Left lung (tissue), 4 donors: ENCODE measurements at regions not wholly inside any gene's neighbourhood (a gene's known extent, or its start where the extent isn't known, plus 50 kb on each side); places are given as distances from the start of the nearest gene placed in this dataset.

Source experiments
- ATAC-seq: fragments of 200-7000 bp; cut with Tn5 transposase; one replicate; pipeline ENCODE4 v1.9.1; 2020; ENCODE audit warnings: moderate library complexity
- DNase-seq, 4 donors: peaks; one replicate each; pipeline ENCODE4 v3.0.0-alpha.2; 2013 to 2020
- H3K27ac ChIP-seq, 2 donors: fragments of 200-600 bp; sonication (generic) in 1 of 2; one replicate each; pipeline versions ENCODE4 v1.5.0 to v1.8.0; 2020 to 2021
- H3K27me3 ChIP-seq, 2 donors: fragments of 200-600 bp; sonication (generic) in 1 of 2; one replicate each; pipeline versions ENCODE4 v1.5.0 to v1.8.0; 2020 to 2021
- H3K36me3 ChIP-seq, 2 donors: fragments of 200-600 bp; sonication (generic) in 1 of 2; one replicate each; pipeline versions ENCODE4 v1.5.0 to v1.8.0; 2020 to 2021
- H3K4me1 ChIP-seq, 2 donors: fragments of 200-600 bp; one replicate each; pipeline ENCODE4 v1.8.0; 2021
- H3K4me3 ChIP-seq, 2 donors: fragments of 200-600 bp; sonication (generic) in 1 of 2; one replicate each; pipeline versions ENCODE4 v1.5.0 to v1.8.0; 2020 to 2021; ENCODE audit warnings: mild to moderate bottlenecking in 1 of 2
- H3K9me3 ChIP-seq, 2 donors: fragments of 200-600 bp; sonication (generic) in 1 of 2; one replicate each; pipeline versions ENCODE4 v1.5.0 to v1.8.0; 2020 to 2021
- intact Hi-C, 2 donors: fragments of 100-400 bp; cut with DNase I; formaldehyde crosslinking; loops; one replicate each; pipeline versions ENCODE4 v1.11.2 to v1.14.2; 2022
- TF ChIP-seq, protein P1 (sequence below), 2 donors: fragments of 200-600 bp; sonication (generic) in 1 of 2; IDR thresholded peaks; one replicate each; pipeline versions ENCODE4 v1.5.0 to v1.8.0; 2021; ENCODE audit warnings: antibody characterized with exemption in 2 of 2
- donor health status: DM: no; HTN: yes; CAD: no.
- donor health status: DM: no; HTN: no; CAD: no.

DNA sequence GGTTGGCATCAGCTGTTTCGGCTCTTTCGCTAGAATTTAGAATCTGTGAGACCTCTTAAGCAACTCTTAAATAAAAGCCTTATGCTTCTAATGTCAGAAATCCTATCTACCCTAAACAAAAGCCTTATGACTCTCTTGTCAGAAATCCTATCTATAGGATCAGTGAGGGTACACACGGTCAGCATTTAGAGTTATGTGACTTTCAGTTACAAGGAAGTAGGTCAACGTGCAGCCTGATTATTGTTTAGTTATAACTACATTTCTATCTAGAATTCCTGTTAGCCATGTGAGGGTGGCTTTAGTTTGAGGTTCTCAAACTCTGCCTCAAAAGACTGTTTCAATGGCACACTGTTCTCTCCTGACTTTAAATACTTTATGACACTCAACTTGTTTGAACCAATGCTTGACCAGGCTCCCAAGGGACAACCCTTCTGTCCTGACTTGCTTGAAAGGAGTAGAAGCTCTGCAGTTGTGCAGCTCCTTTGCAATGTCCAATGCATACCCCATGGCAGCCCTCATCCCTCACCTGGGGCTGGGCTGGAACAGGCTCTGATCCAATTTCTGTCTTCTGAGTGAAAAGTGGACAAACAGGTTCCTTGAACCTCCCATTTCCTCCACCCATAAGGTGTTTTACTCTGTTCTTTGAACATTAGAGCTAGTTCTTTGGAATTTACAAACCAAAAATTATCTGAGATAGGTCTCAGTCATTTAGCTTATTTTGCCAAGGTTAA, 251.6 kb upstream of the PIK3R1 start:
- ATAC-seq (peak; percentile 86), DNase-seq (peak in 1 of 4 donors; percentile 37)
- Histone ChIP-seq H3K4me3 (no peak overlapping the region), H3K4me1 (no peaks in the 10 kb centered on the region), H3K9me3 (no peaks in the 10 kb centered on the region), H3K36me3 (no peaks in the 10 kb centered on the region), H3K27ac (no peak overlapping the region), H3K27me3 (no peaks in the 10 kb centered on the region)
- intact Hi-C loops = no loop called here
- TF ChIP-seq, protein P1, sequence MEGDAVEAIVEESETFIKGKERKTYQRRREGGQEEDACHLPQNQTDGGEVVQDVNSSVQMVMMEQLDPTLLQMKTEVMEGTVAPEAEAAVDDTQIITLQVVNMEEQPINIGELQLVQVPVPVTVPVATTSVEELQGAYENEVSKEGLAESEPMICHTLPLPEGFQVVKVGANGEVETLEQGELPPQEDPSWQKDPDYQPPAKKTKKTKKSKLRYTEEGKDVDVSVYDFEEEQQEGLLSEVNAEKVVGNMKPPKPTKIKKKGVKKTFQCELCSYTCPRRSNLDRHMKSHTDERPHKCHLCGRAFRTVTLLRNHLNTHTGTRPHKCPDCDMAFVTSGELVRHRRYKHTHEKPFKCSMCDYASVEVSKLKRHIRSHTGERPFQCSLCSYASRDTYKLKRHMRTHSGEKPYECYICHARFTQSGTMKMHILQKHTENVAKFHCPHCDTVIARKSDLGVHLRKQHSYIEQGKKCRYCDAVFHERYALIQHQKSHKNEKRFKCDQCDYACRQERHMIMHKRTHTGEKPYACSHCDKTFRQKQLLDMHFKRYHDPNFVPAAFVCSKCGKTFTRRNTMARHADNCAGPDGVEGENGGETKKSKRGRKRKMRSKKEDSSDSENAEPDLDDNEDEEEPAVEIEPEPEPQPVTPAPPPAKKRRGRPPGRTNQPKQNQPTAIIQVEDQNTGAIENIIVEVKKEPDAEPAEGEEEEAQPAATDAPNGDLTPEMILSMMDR (IDR thresholded peaks at IDR 0.05) = no peak

DNA sequence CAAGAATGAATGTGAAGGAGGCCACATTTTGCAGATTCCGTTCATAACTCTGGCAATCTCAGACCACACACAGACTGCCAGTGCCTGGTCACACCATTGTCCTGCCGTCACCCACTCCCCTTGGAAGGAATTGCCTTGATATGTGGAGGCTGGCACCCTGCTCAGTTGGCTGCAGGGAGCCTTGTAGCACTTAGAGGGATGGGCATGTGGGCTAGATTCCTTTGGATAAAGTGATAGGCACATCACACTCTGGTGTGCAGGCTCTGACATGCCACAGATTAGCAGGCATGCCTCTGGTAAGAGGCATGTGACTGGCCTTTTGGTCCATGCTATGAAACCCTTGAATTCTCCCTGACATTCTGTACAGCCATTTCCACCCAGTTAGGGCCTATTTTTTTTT, 254.6 kb upstream of the PIK3R1 start:
- H3K4me1 ChIP-seq = no peaks in the 10 kb centered on the region
- TF ChIP-seq, protein P1 (IDR thresholded peaks at IDR 0.05) = no peak
- H3K4me3 ChIP-seq = no peak overlapping the region
- H3K27ac ChIP-seq = no peak overlapping the region
- no peak for DNase-seq
- H3K27me3 ChIP-seq = no peaks in the 10 kb centered on the region
- no peaks in the 10 kb centered on the region for H3K9me3 ChIP-seq
- no peaks in the 10 kb centered on the region for H3K36me3 ChIP-seq
- intact Hi-C loops = no loop called here
- no peak for ATAC-seq

DNA sequence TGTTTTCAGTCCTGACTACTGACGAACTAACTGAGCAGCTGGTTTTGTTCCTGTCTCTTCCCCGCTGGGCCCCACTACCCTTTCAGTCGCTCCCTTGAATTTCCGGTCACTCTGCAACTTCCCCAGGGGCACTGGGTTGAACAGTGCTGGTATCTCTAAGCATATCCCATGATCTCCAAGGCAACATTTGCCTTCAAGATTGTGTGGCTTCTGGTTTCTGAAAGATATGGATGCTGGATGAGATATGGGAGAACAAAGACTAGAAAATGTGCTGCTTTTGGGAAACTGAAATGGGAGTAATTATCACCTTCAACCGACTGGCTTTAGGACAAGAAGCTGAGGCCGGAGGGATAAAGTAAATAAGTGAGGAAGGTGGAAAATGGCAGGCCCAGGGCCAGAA, 258.2 kb upstream of the PIK3R1 start:
- Histone ChIP-seq H3K27me3 (no peaks in the 10 kb centered on the region), H3K4me1 (no peaks in the 10 kb centered on the region), H3K36me3 (no peaks in the 10 kb centered on the region), H3K27ac (no peak overlapping the region), H3K9me3 (no peaks in the 10 kb centered on the region), H3K4me3 (no peak overlapping the region)
- ATAC-seq (no peak), DNase-seq (no peak)
- intact Hi-C loops = no loop called here
- TF ChIP-seq, protein P1 (IDR thresholded peaks at IDR 0.05) = no peak

DNA sequence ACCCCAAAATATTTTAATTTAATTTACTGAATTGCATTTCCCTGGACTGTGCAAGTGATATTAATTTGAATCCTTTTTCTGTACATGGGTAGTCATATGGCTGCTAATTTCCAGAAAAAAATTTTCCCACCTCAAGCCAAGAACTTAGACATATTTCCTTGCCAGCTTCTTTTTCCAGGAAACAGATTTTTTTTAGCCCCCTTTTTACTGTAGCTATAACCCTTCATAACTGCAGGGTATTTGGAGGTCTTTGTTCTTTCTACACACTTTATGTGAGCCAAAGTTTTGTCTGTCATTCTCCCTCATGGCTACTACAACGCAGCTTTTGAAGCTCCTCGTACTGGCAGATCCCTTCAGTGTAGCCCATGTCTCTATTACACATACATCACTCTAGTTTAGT, 261.2 kb upstream of the PIK3R1 start:
- TF ChIP-seq, protein P1 (IDR thresholded peaks at IDR 0.05) = no peak
- Histone ChIP-seq H3K9me3 (no peaks in the 10 kb centered on the region), H3K36me3 (no peaks in the 10 kb centered on the region), H3K4me3 (no peak overlapping the region), H3K4me1 (no peaks in the 10 kb centered on the region), H3K27ac (no peak overlapping the region), H3K27me3 (no peaks in the 10 kb centered on the region)
- ATAC-seq (no peak), DNase-seq (no peak)
- intact Hi-C loops = no loop called here

DNA sequence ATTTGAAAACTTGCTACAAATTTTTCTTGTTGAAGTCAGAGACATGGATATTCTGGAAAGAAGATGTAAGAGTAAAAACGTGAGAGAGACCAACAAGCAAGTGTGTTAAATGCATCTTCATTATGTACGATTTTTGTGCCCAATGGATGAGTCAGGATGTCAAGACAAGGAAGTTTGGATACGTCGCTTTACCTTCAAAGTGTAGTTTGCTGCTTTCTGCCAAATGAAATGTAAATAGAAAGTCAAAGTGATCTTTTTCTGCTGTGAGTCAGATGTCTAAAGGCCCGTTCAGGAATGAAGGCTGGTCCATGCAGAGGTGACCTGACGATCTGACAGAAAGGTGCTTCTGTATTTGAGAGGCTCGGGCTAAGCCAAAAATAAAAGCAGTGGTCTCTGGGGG, 273.1 kb upstream of the PIK3R1 start:
- H3K36me3 ChIP-seq = no peaks in the 10 kb centered on the region
- H3K9me3 ChIP-seq = no peaks in the 10 kb centered on the region
- intact Hi-C loops = no loop called here
- no peaks in the 10 kb centered on the region for H3K4me1 ChIP-seq
- ATAC-seq (no peak), DNase-seq (no peak)
- no peak overlapping the region for H3K27ac ChIP-seq
- H3K27me3 ChIP-seq = no peaks in the 10 kb centered on the region
- TF ChIP-seq, protein P1 (IDR thresholded peaks at IDR 0.05) = no peak
- no peak overlapping the region for H3K4me3 ChIP-seq
